Loucy (cell line): ENCODE measurements at regions not wholly inside any gene's neighbourhood (a gene's known extent, or its start where the extent isn't known, plus 50 kb on each side); places are given as distances from the start of the nearest gene placed in this dataset.

Experiments
- EZH2phosphoT487 ChIP-seq: fragments of 200-600 bp; IDR thresholded peaks from 2 replicates; pipeline ENCODE4 v1.6.1; 2018; ENCODE audit warnings: antibody characterized with exemption, mild to moderate bottlenecking, moderate library complexity, borderline replicate concordance
- TF ChIP-seq, protein P1 (sequence below): fragments of 200-600 bp; sonication (generic); conservative IDR thresholded peaks from 2 replicates; pipeline ENCODE4 v1.5.1; 2014; ENCODE audit warnings: mild to moderate bottlenecking, antibody characterized with exemption, low read length

DNA sequence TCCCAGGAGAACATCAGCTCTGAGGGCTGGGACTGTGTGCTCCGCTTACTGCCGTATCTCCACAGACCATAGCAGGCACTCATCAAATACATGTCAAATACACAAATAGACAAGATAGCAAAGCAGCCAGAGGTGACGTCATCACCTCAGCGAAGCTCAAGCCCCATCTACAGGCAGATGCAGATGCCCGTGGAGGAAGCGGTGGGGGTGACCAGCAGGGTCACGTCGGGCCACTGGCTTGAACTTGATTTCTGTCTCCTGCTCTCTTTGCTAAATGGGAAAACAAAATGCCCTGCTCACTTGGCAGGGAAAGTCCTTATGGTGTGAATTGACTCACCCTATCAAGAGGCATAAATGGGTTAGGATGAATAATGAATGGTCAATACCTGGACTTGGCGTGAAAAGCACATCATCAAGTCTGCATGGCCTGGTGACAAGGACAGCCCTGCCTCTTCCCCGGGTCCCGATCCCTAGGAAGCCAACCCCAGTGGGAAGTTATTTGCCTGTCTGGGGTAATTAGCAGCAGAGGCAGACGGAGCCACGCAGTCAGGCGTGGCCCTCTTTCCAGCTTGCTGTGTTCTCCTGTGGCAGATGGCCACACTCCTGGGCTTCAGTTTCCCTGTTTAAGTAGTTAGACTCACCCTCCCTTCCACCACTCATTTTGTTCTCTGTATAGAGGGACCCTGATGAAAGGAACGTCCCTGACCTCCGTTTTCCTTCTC lies 536.0 kb downstream of the NPHP4 start:
- TF ChIP-seq, protein P1, sequence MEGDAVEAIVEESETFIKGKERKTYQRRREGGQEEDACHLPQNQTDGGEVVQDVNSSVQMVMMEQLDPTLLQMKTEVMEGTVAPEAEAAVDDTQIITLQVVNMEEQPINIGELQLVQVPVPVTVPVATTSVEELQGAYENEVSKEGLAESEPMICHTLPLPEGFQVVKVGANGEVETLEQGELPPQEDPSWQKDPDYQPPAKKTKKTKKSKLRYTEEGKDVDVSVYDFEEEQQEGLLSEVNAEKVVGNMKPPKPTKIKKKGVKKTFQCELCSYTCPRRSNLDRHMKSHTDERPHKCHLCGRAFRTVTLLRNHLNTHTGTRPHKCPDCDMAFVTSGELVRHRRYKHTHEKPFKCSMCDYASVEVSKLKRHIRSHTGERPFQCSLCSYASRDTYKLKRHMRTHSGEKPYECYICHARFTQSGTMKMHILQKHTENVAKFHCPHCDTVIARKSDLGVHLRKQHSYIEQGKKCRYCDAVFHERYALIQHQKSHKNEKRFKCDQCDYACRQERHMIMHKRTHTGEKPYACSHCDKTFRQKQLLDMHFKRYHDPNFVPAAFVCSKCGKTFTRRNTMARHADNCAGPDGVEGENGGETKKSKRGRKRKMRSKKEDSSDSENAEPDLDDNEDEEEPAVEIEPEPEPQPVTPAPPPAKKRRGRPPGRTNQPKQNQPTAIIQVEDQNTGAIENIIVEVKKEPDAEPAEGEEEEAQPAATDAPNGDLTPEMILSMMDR, result no peak
- no peak for TF ChIP-seq EZH2phosphoT487
